ENCODE measurements at regions not wholly inside any gene's neighbourhood (a gene's known extent, or its start where the extent isn't known, plus 50 kb on each side); places are given as distances from the start of the nearest gene placed in this dataset.

GRCh38 chr4:107252571-107252970 is 216.5 kb upstream of the DKK2 start:
- H3K27me3 ChIP-seq (ENCODE audit: control insufficient read depth in 2 of 2, insufficient read depth in 2 of 2, low read length in 2 of 2), result no peaks in the 10 kb centered on the region
- no peak overlapping the region for H3K9ac ChIP-seq (ENCODE audit: insufficient read depth, low read length, poor library complexity, severe bottlenecking)
- Mint-ChIP-seq H3K4me3 (no peak overlapping the region), H3K27ac (no peak overlapping the region), H3K27me3 (ENCODE audit: low read depth in 3 of 3) (no peaks in the 10 kb centered on the region), H3K4me1 (no peaks in the 10 kb centered on the region), H3K36me3 (no peaks in the 10 kb centered on the region), H3K9me3 (peaks cover 0 to 4% (median 0%) of the 10 kb centered on the region in 7 donors)
- no peaks in the 10 kb centered on the region for H4K20me1 ChIP-seq (ENCODE audit: insufficient read depth, low read length)
- WGBS (ENCODE audit: insufficient coverage), result 96% methylated on average over 2 of the region's 2 CpGs
- H2AFZ ChIP-seq (ENCODE audit: insufficient read depth, low read depth, low read length, poor library complexity, severe bottlenecking), result no peak overlapping the region
- TF ChIP-seq CTCF (IDR thresholded peaks at IDR 0.05), result no peak
- no peaks in the 10 kb centered on the region for H3K9me3 ChIP-seq (replicated peaks in 1 of 2; ENCODE audit: control insufficient read depth in 1 of 2, insufficient read depth in 1 of 2, low read length in 2 of 2)
- H3K4me3 ChIP-seq (replicated peaks in 1 of 3; ENCODE audit: low read depth in 2 of 3, low read length in 3 of 3), result no peak overlapping the region
- no peaks in the 10 kb centered on the region for H3K79me2 ChIP-seq (ENCODE audit: insufficient read depth, low read length)
- H3K36me3 ChIP-seq (replicated peaks in 1 of 2; ENCODE audit: control insufficient read depth in 1 of 2, insufficient read depth in 2 of 2, low read length in 2 of 2), result no peaks in the 10 kb centered on the region
- no peak overlapping the region for H3K27ac ChIP-seq (ENCODE audit: low read depth in 1 of 2, low read length in 2 of 2)
- no peaks in the 10 kb centered on the region for H3K4me1 ChIP-seq (ENCODE audit: control insufficient read depth in 1 of 2, insufficient read depth in 2 of 2, low read length in 2 of 2)
- intact Hi-C loops (cut with micrococcal nuclease), result no loop called here
- DNase-seq, result no peak
- H3K4me2 ChIP-seq (replicated peaks; ENCODE audit: extremely low read depth, low read length, poor library complexity, severe bottlenecking), result no peak overlapping the region

GRCh38 chr4:107248571-107248970 is 212.5 kb upstream of the DKK2 start:
- H3K27me3 Mint-ChIP-seq (ENCODE audit: low read depth in 3 of 3), result peaks cover 0 to under 1% (median 0%) of the 10 kb centered on the region in 3 donors
- no peaks in the 10 kb centered on the region for H3K36me3 Mint-ChIP-seq
- H2AFZ ChIP-seq (ENCODE audit: insufficient read depth, low read depth, low read length, poor library complexity, severe bottlenecking), result no peak overlapping the region
- no peaks in the 10 kb centered on the region for H3K79me2 ChIP-seq (ENCODE audit: insufficient read depth, low read length)
- H3K27ac Mint-ChIP-seq, result no peak overlapping the region
- H3K9ac ChIP-seq (ENCODE audit: insufficient read depth, low read length, poor library complexity, severe bottlenecking), result no peak overlapping the region
- H3K4me1 ChIP-seq (ENCODE audit: control insufficient read depth in 1 of 2, insufficient read depth in 2 of 2, low read length in 2 of 2), result no peaks in the 10 kb centered on the region
- no peak for DNase-seq
- no peak overlapping the region for H3K4me3 Mint-ChIP-seq
- H3K27ac ChIP-seq (ENCODE audit: low read depth in 1 of 2, low read length in 2 of 2), result no peak overlapping the region
- no peaks in the 10 kb centered on the region for H4K20me1 ChIP-seq (ENCODE audit: insufficient read depth, low read length)
- peaks cover 0 to 4% (median 0%) of the 10 kb centered on the region in 7 donors for H3K9me3 Mint-ChIP-seq
- H3K4me2 ChIP-seq (replicated peaks; ENCODE audit: extremely low read depth, low read length, poor library complexity, severe bottlenecking), result no peak overlapping the region
- intact Hi-C loops (cut with micrococcal nuclease), result no loop called here
- no peaks in the 10 kb centered on the region for H3K27me3 ChIP-seq (ENCODE audit: control insufficient read depth in 2 of 2, insufficient read depth in 2 of 2, low read length in 2 of 2)
- H3K4me1 Mint-ChIP-seq, result no peaks in the 10 kb centered on the region
- no peaks in the 10 kb centered on the region for H3K9me3 ChIP-seq (replicated peaks in 1 of 2; ENCODE audit: control insufficient read depth in 1 of 2, insufficient read depth in 1 of 2, low read length in 2 of 2)
- H3K36me3 ChIP-seq (replicated peaks in 1 of 2; ENCODE audit: control insufficient read depth in 1 of 2, insufficient read depth in 2 of 2, low read length in 2 of 2), result no peaks in the 10 kb centered on the region
- no peak overlapping the region for H3K4me3 ChIP-seq (replicated peaks in 1 of 3; ENCODE audit: low read depth in 2 of 3, low read length in 3 of 3)
- 67% methylated on average over 3 of the region's 3 CpGs for WGBS (ENCODE audit: insufficient coverage)
- TF ChIP-seq CTCF (IDR thresholded peaks at IDR 0.05), result no peak
